ENCODE measurements at regions not wholly inside any gene's neighbourhood (a gene's known extent, or its start where the extent isn't known, plus 50 kb on each side); places are given as distances from the start of the nearest gene placed in this dataset.

- TF ChIP-seq POLR2A (IDR thresholded peaks at IDR 0.05) (no peak), CTCF (IDR thresholded peaks at IDR 0.05) (peak in 1 of 4 experiments; percentile 14), POLR2AphosphoS5 (IDR thresholded peaks at IDR 0.05) (no peak), EP300 (IDR thresholded peaks at IDR 0.05) (no peak)
These were observed 296.1 kb upstream of the FOXQ1 start for GRCh38 chr6:1015825-1016224.
